ENCODE measurements at regions not wholly inside any gene's neighbourhood (a gene's known extent, or its start where the extent isn't known, plus 50 kb on each side); places are given as distances from the start of the nearest gene placed in this dataset.
"Not testable (repeated sequence)": the region's sequence is repeated elsewhere in the genome, so short reads cannot be mapped to it uniquely, and the experiment has no call there.

- DNase-seq (ENCODE audit: low read depth) = peak; percentile 25
- TF ChIP-seq CTCF (conservative IDR thresholded peaks at IDR 0.05; ENCODE audit: low read length) = no peak
- no peak overlapping the region for H3K4me3 ChIP-seq (ENCODE audit: low read length)
These were observed 234.8 kb downstream of the IL15 start for GRCh38 chr4:141871086-141871770.

GRCh38 chr4:141882650-141883049 is 246.3 kb downstream of the IL15 start:
- not testable (repeated sequence) for DNase-seq (ENCODE audit: low read depth); H3K4me3 ChIP-seq (ENCODE audit: low read length)

- TF ChIP-seq CTCF (conservative IDR thresholded peaks at IDR 0.05; ENCODE audit: low read length) = no peak
- DNase-seq (ENCODE audit: low read depth) = no peak
- H3K4me3 ChIP-seq (ENCODE audit: low read length) = no peak overlapping the region
These were observed 247.7 kb downstream of the IL15 start for GRCh38 chr4:141884070-141884469.

- no peak overlapping the region for H3K4me3 ChIP-seq (ENCODE audit: low read length)
- TF ChIP-seq CTCF (conservative IDR thresholded peaks at IDR 0.05; ENCODE audit: low read length) = no peak
- no peak for DNase-seq (ENCODE audit: low read depth)
These were observed 248.7 kb downstream of the IL15 start for GRCh38 chr4:141885112-141885511.

GRCh38 chr4:141890279-141890678 is 253.9 kb downstream of the IL15 start:
- TF ChIP-seq CTCF (conservative IDR thresholded peaks at IDR 0.05; ENCODE audit: low read length) = no peak
- H3K4me3 ChIP-seq (ENCODE audit: low read length) = no peak overlapping the region
- no peak for DNase-seq (ENCODE audit: low read depth)

GRCh38 chr4:141891260-141892120 is 255.1 kb downstream of the IL15 start:
- H3K4me3 ChIP-seq (ENCODE audit: low read length) = no peak overlapping the region
- no peak for DNase-seq (ENCODE audit: low read depth)
- TF ChIP-seq CTCF (conservative IDR thresholded peaks at IDR 0.05; ENCODE audit: low read length) = no peak

GRCh38 chr4:141896687-141897086 is 260.3 kb downstream of the IL15 start:
- no peak for TF ChIP-seq CTCF (conservative IDR thresholded peaks at IDR 0.05; ENCODE audit: low read length)
- no peak for DNase-seq (ENCODE audit: low read depth)
- H3K4me3 ChIP-seq (ENCODE audit: low read length) = no peak overlapping the region

Measured in AG10803 (cell line).